ENCODE measurements at regions not wholly inside any gene's neighbourhood (a gene's known extent, or its start where the extent isn't known, plus 50 kb on each side); places are given as distances from the start of the nearest gene placed in this dataset.

DNA sequence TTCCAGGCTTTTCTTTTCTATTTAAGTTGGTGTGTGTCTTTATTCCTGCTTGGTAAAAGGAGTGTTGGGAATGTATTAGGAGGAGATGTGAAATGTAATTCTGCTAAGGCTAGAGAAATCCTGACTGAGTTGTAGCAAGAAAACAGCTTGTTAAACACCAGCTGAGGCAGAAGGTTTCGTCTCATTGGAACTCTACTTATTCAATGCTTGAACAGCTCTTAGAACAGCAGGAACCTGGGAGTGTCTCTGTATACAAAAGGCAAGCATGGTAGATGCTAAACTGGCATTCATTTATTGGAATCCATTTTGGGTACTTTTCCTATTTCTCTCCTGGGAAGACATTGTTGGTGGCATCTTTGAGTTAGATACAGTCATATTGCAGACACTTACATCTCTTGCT lies 280.9 kb downstream of the HRH4 start:
- TF ChIP-seq POLR2AphosphoS5 (IDR thresholded peaks at IDR 0.05) (no peak), POLR2A (IDR thresholded peaks at IDR 0.05) (no peak)
- TF ChIP-seq, protein P1, sequence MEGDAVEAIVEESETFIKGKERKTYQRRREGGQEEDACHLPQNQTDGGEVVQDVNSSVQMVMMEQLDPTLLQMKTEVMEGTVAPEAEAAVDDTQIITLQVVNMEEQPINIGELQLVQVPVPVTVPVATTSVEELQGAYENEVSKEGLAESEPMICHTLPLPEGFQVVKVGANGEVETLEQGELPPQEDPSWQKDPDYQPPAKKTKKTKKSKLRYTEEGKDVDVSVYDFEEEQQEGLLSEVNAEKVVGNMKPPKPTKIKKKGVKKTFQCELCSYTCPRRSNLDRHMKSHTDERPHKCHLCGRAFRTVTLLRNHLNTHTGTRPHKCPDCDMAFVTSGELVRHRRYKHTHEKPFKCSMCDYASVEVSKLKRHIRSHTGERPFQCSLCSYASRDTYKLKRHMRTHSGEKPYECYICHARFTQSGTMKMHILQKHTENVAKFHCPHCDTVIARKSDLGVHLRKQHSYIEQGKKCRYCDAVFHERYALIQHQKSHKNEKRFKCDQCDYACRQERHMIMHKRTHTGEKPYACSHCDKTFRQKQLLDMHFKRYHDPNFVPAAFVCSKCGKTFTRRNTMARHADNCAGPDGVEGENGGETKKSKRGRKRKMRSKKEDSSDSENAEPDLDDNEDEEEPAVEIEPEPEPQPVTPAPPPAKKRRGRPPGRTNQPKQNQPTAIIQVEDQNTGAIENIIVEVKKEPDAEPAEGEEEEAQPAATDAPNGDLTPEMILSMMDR (IDR thresholded peaks at IDR 0.05) = no peak
